Upper lobe of right lung (tissue), 1 donor: ENCODE measurements at regions not wholly inside any gene's neighbourhood (a gene's known extent, or its start where the extent isn't known, plus 50 kb on each side); places are given as distances from the start of the nearest gene placed in this dataset.

Experiments used
- ATAC-seq: fragments of 200-7000 bp; cut with Tn5 transposase; one replicate; pipeline ENCODE4 v1.9.1; 2020; ENCODE audit warnings: mild to moderate bottlenecking, moderate library complexity
- DNase-seq: peaks from one replicate; pipeline ENCODE4 v3.0.0-alpha.2; 2020
- H3K27ac ChIP-seq: fragments of 200-600 bp; one replicate; pipeline ENCODE4 v1.8.0; 2022
- H3K27me3 ChIP-seq: fragments of 200-600 bp; one replicate; pipeline ENCODE4 v1.8.0; 2022; ENCODE audit warnings: mild to moderate bottlenecking
- H3K36me3 ChIP-seq: fragments of 200-600 bp; one replicate; pipeline ENCODE4 v1.8.0; 2022
- H3K4me1 ChIP-seq: fragments of 200-600 bp; one replicate; pipeline ENCODE4 v1.8.0; 2022
- H3K4me3 ChIP-seq: fragments of 200-600 bp; one replicate; pipeline ENCODE4 v1.8.0; 2022; ENCODE audit warnings: mild to moderate bottlenecking
- H3K9me3 ChIP-seq: fragments of 200-600 bp; one replicate; pipeline ENCODE4 v1.8.0; 2022
- intact Hi-C: fragments of 100-400 bp; cut with DNase I; formaldehyde crosslinking; loops from one replicate; pipeline ENCODE4 v1.11.0; 2022
- TF ChIP-seq, protein P1 (sequence below): fragments of 200-600 bp; IDR thresholded peaks from one replicate; pipeline ENCODE4 v1.8.0; 2022; ENCODE audit warnings: antibody characterized with exemption
- donor health status: DM: no; HTN: yes; CAD: no; lungs with severe emphysema.

DNA sequence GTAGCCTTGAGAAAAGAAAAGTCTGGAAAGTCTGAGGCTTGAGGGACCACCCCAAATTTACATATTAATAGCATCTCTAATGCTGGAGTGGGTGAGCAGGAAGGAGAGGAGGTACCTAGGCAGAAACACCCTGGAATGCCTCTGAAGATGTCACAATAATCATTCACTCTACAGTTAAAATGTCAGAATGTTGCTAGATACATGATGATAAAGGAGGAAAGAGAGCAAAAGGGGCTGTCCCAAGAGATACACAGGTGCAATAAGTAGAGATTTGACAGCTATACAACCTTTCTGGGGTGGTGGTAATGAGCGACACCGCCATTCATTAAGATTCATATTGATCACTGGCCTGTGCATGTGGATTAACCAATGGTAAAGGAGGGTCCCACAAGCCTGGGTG lies 540.5 kb upstream of the FBXO33 start:
- Histone ChIP-seq H3K4me3 (no peak overlapping the region), H3K4me1 (no peaks in the 10 kb centered on the region), H3K36me3 (no peaks in the 10 kb centered on the region), H3K27me3 (no peaks in the 10 kb centered on the region), H3K27ac (no peak overlapping the region), H3K9me3 (no peaks in the 10 kb centered on the region)
- no peak for ATAC-seq
- TF ChIP-seq, protein P1, sequence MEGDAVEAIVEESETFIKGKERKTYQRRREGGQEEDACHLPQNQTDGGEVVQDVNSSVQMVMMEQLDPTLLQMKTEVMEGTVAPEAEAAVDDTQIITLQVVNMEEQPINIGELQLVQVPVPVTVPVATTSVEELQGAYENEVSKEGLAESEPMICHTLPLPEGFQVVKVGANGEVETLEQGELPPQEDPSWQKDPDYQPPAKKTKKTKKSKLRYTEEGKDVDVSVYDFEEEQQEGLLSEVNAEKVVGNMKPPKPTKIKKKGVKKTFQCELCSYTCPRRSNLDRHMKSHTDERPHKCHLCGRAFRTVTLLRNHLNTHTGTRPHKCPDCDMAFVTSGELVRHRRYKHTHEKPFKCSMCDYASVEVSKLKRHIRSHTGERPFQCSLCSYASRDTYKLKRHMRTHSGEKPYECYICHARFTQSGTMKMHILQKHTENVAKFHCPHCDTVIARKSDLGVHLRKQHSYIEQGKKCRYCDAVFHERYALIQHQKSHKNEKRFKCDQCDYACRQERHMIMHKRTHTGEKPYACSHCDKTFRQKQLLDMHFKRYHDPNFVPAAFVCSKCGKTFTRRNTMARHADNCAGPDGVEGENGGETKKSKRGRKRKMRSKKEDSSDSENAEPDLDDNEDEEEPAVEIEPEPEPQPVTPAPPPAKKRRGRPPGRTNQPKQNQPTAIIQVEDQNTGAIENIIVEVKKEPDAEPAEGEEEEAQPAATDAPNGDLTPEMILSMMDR: no peak
- intact Hi-C loops: no loop called here
- DNase-seq: no peak

DNA sequence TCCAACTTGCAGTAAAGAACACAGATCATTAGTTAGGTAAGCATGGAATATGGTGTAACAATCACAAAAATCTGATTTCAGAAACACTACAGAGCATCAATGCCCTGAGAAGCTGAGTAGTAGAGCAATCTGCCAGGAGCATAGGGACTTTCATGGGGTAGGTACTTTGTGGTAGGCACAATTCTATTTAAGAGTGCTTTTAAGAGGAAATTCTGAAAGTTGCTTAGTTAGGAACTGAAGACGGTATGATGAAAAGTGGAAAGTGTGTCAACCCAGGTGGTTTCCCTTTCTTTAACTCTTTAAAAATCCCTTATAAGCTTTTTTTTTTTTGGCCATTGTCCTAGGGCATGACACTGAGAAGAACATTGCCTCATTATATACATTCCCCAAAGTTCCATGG lies 535.7 kb upstream of the FBXO33 start:
- ATAC-seq (no peak), DNase-seq (no peak)
- H3K9me3 ChIP-seq: no peaks in the 10 kb centered on the region
- H3K27ac ChIP-seq: no peak overlapping the region
- no peaks in the 10 kb centered on the region for H3K4me1 ChIP-seq
- H3K4me3 ChIP-seq: no peak overlapping the region
- TF ChIP-seq, protein P1: no peak
- H3K36me3 ChIP-seq: no peaks in the 10 kb centered on the region
- no peaks in the 10 kb centered on the region for H3K27me3 ChIP-seq
- intact Hi-C loops: no loop called here

DNA sequence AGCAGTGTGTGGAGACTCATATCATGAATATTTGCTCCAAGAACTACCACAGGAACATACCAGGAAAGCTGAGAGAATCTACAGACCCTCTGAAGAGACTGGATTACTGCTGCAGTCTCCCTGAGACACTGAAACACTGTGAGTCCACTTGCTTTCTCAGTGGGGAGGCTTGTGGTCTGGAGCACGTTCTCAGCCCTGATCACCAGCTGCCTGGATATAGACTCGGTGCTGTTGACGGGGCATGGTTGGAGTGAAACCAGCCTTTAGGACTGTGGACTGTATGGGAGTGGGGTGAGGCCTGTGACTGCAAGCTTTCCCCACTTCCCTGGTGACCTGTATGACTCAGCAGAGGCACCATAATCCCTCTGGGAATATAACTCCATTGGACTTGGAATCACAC lies 525.8 kb upstream of the FBXO33 start:
- intact Hi-C loops: no loop called here
- H3K4me3 ChIP-seq: no peak overlapping the region
- no peaks in the 10 kb centered on the region for H3K9me3 ChIP-seq
- ATAC-seq (no peak), DNase-seq (no peak)
- TF ChIP-seq, protein P1: no peak
- H3K27me3 ChIP-seq: no peaks in the 10 kb centered on the region
- H3K4me1 ChIP-seq: no peaks in the 10 kb centered on the region
- no peak overlapping the region for H3K27ac ChIP-seq
- H3K36me3 ChIP-seq: no peaks in the 10 kb centered on the region

DNA sequence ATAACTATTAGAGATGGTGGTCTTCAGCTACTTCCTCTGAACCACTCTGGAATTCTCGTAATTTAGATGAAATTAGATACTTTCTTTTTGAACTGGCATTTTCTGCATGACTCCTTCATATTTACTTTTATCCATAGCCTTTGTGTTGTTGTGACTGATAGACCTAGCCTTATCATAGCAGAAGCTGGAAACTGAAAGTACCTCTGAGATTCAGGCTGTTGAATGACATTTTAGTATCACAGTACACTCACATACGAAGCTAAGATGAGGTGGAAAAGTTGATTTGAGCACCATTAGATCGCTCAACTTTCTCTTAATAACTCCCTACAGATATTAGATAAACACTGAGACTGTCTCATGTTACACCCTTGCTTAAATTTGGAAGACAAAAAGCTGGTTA lies 525.1 kb upstream of the FBXO33 start:
- intact Hi-C loops: no loop called here
- Histone ChIP-seq H3K4me1 (no peaks in the 10 kb centered on the region), H3K27me3 (no peaks in the 10 kb centered on the region), H3K4me3 (no peak overlapping the region), H3K9me3 (no peaks in the 10 kb centered on the region), H3K36me3 (no peaks in the 10 kb centered on the region), H3K27ac (no peak overlapping the region)
- DNase-seq: no peak
- TF ChIP-seq, protein P1: no peak
- ATAC-seq: no peak

DNA sequence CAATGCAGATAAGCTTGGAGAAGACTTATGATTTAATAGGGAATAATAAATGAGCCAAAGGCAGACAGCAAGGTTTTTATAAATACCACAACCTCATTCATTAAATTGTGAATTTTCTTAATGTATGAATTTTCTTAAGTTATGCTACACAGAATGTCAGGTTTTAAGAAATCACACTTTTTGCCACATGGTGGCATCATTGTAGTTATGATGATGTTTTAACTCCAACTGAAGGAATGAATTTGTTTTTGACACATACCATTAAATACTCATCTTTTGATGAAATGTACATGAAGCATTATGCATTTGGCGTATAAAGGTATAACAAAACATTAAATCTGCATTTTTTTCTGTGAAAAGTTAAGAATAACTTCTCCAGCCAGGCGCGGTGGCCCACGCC lies 524.1 kb upstream of the FBXO33 start:
- DNase-seq (no peak), ATAC-seq (no peak)
- H3K27ac ChIP-seq: no peak overlapping the region
- no peaks in the 10 kb centered on the region for H3K4me1 ChIP-seq
- no peaks in the 10 kb centered on the region for H3K36me3 ChIP-seq
- H3K4me3 ChIP-seq: no peak overlapping the region
- H3K9me3 ChIP-seq: no peaks in the 10 kb centered on the region
- TF ChIP-seq, protein P1: no peak
- no peaks in the 10 kb centered on the region for H3K27me3 ChIP-seq
- intact Hi-C loops: no loop called here

DNA sequence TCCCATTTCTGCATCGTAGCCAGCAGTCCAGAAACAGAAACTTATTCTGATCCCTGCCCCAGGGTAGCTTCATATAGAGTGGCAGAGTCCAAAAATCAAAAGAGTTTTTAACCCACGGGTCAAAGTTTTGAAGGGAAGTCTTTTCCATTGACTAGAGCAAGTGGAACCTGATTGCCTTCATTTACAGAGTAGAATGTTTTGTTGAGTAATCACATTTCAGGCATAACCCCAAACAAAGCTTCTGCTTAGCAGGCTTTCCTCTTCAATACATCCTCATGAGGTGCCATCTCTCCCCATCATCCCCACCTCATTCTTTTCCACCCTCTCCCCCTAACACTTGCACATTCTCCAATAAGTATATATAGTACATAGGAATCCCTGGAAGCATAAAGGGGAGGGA lies 516.0 kb upstream of the FBXO33 start:
- no peak overlapping the region for H3K27ac ChIP-seq
- no peaks in the 10 kb centered on the region for H3K4me1 ChIP-seq
- DNase-seq (no peak), ATAC-seq (no peak)
- TF ChIP-seq, protein P1: no peak
- intact Hi-C loops: no loop called here
- H3K27me3 ChIP-seq: no peaks in the 10 kb centered on the region
- H3K9me3 ChIP-seq: no peaks in the 10 kb centered on the region
- H3K36me3 ChIP-seq: no peaks in the 10 kb centered on the region
- no peak overlapping the region for H3K4me3 ChIP-seq
